ENCODE measurements at regions not wholly inside any gene's neighbourhood (a gene's known extent, or its start where the extent isn't known, plus 50 kb on each side); places are given as distances from the start of the nearest gene placed in this dataset.

GRCh38 chr6:29999416-29999815 lies 57.1 kb downstream of the HLA-A start:
- no peak for DNase-seq (ENCODE audit: low read depth)

DNA sequence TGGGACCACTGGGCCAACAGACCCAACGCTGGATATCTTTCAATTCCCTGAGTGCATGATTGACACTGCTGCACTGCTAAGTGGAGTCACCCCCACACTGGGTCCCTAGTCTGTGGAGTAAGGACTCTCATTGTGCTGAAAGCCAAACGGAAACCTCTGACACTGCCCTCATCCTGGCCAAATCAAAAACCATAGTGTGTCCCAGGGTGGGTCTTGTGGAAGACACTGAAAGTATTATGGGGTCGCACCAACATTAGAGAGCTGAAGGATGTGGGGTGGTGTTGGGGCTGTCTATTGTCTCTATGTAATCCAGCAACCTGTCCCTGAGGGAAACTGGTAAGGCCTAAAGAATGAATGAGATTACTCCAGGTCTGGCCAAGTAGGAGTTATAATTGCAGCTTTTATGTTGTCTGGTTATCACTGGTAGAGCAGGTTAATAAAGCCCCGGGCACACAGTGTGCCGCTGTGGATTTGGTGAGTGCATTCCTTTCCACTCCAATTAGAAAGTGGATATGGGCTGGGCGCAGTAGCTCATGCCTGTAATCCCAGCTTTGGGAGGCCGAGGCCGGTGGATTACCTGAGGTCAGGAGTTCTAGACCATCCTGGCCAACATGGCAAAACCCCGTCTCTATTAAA lies 57.9 kb downstream of the HLA-A start:
- no peak for DNase-seq (ENCODE audit: low read depth)

GRCh38 chr6:30002871-30003270 lies 58.2 kb upstream of the POLR1H start:
- no peak for DNase-seq (ENCODE audit: low read depth)

DNA sequence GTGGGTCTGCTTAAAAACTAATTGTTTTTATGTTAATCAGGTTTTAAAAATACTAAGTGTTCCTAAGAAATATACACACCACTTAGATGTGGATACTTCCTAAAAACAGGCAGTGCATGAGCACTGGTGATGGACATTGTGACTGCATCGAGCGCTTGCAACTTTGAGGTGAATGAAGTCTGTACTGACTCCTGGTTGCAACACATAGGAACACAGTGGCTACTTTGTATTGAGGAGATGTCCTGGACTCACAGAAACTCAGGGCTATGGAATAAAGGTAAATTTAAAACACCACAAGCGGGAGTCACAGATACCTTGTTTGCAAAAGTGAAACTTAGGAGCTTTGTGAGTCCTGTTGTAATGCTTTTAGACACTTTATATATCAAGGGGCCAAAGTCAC lies 55.6 kb upstream of the POLR1H start:
- no peak for DNase-seq (ENCODE audit: low read depth)

GRCh38 chr6:30006170-30007131 lies 54.6 kb upstream of the POLR1H start:
- peak; percentile 2 for DNase-seq (ENCODE audit: low read depth)

GRCh38 chr6:30007132-30007764 lies 53.8 kb upstream of the POLR1H start:
- DNase-seq (ENCODE audit: low read depth): no peak

DNA sequence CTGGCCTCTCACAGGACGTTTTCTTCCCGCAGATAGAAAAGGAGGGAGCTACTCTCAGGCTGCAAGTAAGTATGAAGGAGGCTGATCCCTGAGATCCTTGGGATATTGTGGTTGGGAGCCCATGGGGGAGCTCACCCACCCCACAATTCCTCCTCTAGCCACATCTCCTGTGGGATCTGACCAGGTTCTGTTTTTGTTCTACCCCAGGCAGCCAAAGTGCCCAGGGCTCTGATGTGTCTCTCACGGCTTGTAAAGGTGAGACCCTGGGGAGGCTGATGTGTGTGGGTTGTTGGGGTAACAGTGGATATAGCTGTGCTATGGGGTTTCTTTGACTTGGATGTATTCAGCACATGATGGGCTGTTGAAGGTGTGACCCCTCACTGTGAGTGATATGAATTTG lies 52.0 kb upstream of the POLR1H start:
- no peak for DNase-seq (ENCODE audit: low read depth)
